ENCODE measurements at regions not wholly inside any gene's neighbourhood (a gene's known extent, or its start where the extent isn't known, plus 50 kb on each side); places are given as distances from the start of the nearest gene placed in this dataset.
A peak's percentile ranks its signal among the peaks of the same experiment; 100 is the strongest.

GRCh38 chr16:80466024-80466987, 74.5 kb upstream of the DYNLRB2 start:
- peaks cover 0 to 7% (median 0%) of the 10 kb centered on the region in 4 donors for H3K9me3 ChIP-seq
- DNase-seq (ENCODE audit: extremely low spot score), result no peak
- H3K27ac ChIP-seq (replicated peaks in 1 of 4), result no peak overlapping the region
- no peak for TF ChIP-seq POLR2A (IDR thresholded peaks at IDR 0.05; ENCODE audit: low read depth)
- no peak for TF ChIP-seq POLR2AphosphoS5 (IDR thresholded peaks at IDR 0.05)
- peak; percentile 36 to 55 (median 43) for TF ChIP-seq CTCF (IDR thresholded peaks at IDR 0.05)
- TF ChIP-seq EP300 (IDR thresholded peaks at IDR 0.05), result no peak
- peaks cover 0 to 4% (median 2%) of the 10 kb centered on the region in 4 donors for H3K4me1 ChIP-seq
- H3K4me3 ChIP-seq, result no peak overlapping the region
- H3K27me3 ChIP-seq, result peaks cover 0 to 16% (median 0%) of the 10 kb centered on the region in 4 donors
- intact Hi-C loops (cut with DNase I), result loop anchor here (10.0 kb wide), 1 partner anchor 1962 kb away; no protein-coding TSS in a partner anchor
- H3K36me3 ChIP-seq, result no peaks in the 10 kb centered on the region
- 36% methylated on average over 23 of the region's 24 CpGs for WGBS

GRCh38 chr16:80463751-80464495, 76.9 kb upstream of the DYNLRB2 start:
- TF ChIP-seq POLR2A (IDR thresholded peaks at IDR 0.05; ENCODE audit: low read depth) (no peak), POLR2AphosphoS5 (IDR thresholded peaks at IDR 0.05) (no peak), EP300 (IDR thresholded peaks at IDR 0.05) (no peak)
- Histone ChIP-seq H3K27ac (replicated peaks in 1 of 4) (no peak overlapping the region), H3K9me3 (no peaks in the 10 kb centered on the region), H3K4me3 (no peak overlapping the region), H3K27me3 (peaks cover 0 to 12% (median 0%) of the 10 kb centered on the region in 4 donors), H3K4me1 (peaks cover 0 to 4% (median 2%) of the 10 kb centered on the region in 4 donors), H3K36me3 (no peaks in the 10 kb centered on the region)
- WGBS, result 85% methylated on average over 8 of the region's 8 CpGs
- intact Hi-C loops (cut with DNase I), result loop anchor here (10.0 kb wide), 1 partner anchor 1959 kb away; no protein-coding TSS in a partner anchor
- no peak for DNase-seq (ENCODE audit: extremely low spot score)

- WGBS, result 82% methylated on average over 2 of the region's 2 CpGs
- H3K27me3 ChIP-seq, result peaks cover 0 to 12% (median 0%) of the 10 kb centered on the region in 4 donors
- intact Hi-C loops (cut with DNase I), result loop anchor here (10.0 kb wide), 1 partner anchor 1959 kb away; no protein-coding TSS in a partner anchor
Observed at GRCh38 chr16:80463326-80463725, 77.5 kb upstream of the DYNLRB2 start.

GRCh38 chr16:80462917-80463316, 77.9 kb upstream of the DYNLRB2 start:
- intact Hi-C loops (cut with DNase I), result loop anchor here (10.0 kb wide), 1 partner anchor 1958 kb away; no protein-coding TSS in a partner anchor
- no peak for DNase-seq (ENCODE audit: extremely low spot score)
- 84% methylated on average over 7 of the region's 7 CpGs for WGBS
- Histone ChIP-seq H3K27ac (replicated peaks in 1 of 4) (no peak overlapping the region), H3K4me1 (peaks cover 0 to 4% (median 2%) of the 10 kb centered on the region in 4 donors), H3K9me3 (no peaks in the 10 kb centered on the region), H3K27me3 (peaks cover 0 to 12% (median 0%) of the 10 kb centered on the region in 4 donors), H3K4me3 (no peak overlapping the region), H3K36me3 (no peaks in the 10 kb centered on the region)
- TF ChIP-seq POLR2AphosphoS5 (IDR thresholded peaks at IDR 0.05), result no peak

More at GRCh38 chr16:80463326-80463725, 77.5 kb upstream of the DYNLRB2 start:
- Histone ChIP-seq H3K36me3 (no peaks in the 10 kb centered on the region), H3K4me1 (peaks cover 0 to 4% (median 2%) of the 10 kb centered on the region in 4 donors), H3K27ac (replicated peaks in 1 of 4) (no peak overlapping the region), H3K4me3 (no peak overlapping the region), H3K9me3 (no peaks in the 10 kb centered on the region)
- no peak for TF ChIP-seq EP300 (IDR thresholded peaks at IDR 0.05)
- TF ChIP-seq POLR2AphosphoS5 (IDR thresholded peaks at IDR 0.05), result no peak
- DNase-seq (ENCODE audit: extremely low spot score), result no peak

- no peak for DNase-seq (ENCODE audit: extremely low spot score)
- H3K9me3 ChIP-seq, result no peaks in the 10 kb centered on the region
- intact Hi-C loops (cut with DNase I), result loop anchor here (10.0 kb wide), 1 partner anchor 1956 kb away; no protein-coding TSS in a partner anchor
- H3K4me1 ChIP-seq, result no peaks in the 10 kb centered on the region
- 91% methylated on average over 1 of the region's 1 CpG for WGBS
- H3K4me3 ChIP-seq, result no peak overlapping the region
- no peaks in the 10 kb centered on the region for H3K36me3 ChIP-seq
- no peak overlapping the region for H3K27ac ChIP-seq (replicated peaks in 1 of 4)
- TF ChIP-seq POLR2AphosphoS5 (IDR thresholded peaks at IDR 0.05) (no peak), EP300 (IDR thresholded peaks at IDR 0.05) (no peak), CTCF (IDR thresholded peaks at IDR 0.05) (no peak), POLR2A (IDR thresholded peaks at IDR 0.05; ENCODE audit: low read depth) (no peak)
- no peaks in the 10 kb centered on the region for H3K27me3 ChIP-seq
Observed at GRCh38 chr16:80460988-80461387, 79.8 kb upstream of the DYNLRB2 start.

All from esophagus muscularis mucosa (tissue), 4 donors.